H1 (cell line): ENCODE measurements at regions not wholly inside any gene's neighbourhood (a gene's known extent, or its start where the extent isn't known, plus 50 kb on each side); places are given as distances from the start of the nearest gene placed in this dataset.
A peak's percentile ranks its signal among the peaks of the same experiment; 100 is the strongest.

Experiments used
- CTCF ChIA-PET: fragments of 300-600 bp; sonication (Branson Sonifier 250); formaldehyde crosslinking; loops from one replicate; lab custom pipeline; 2021; ENCODE audit not compliant: partially characterized antibody; lab: Charles Lee
- POLR2A ChIA-PET: fragments of 300-600 bp; sonication (Branson Sonifier 250); formaldehyde crosslinking; loops from one replicate; lab custom pipeline; 2021; ENCODE audit warnings: inconsistent platforms; ENCODE audit not compliant: partially characterized antibody; lab: Charles Lee
- DNase-seq, 2 experiments: peaks; one replicate each; pipeline versions ENCODE4 v3.0.0 to v3.0.0-alpha.2; 2010 to 2022; ENCODE audit warnings: low spot score in 2 of 2, low read depth in 1 of 2, mixed read lengths in 1 of 2
- FAIRE-seq: peaks from 2 replicates; lab custom pipeline; 2011; peaks lifted over from hg19 to GRCh38; lab: Jason Lieb, UNC
- H2AFZ ChIP-seq: 2 replicates; pipeline ENCODE4 v1.8.1; 2012; ENCODE audit warnings: low read length, inconsistent platforms
- H2AK5ac ChIP-seq: 2 replicates; pipeline ENCODE4 v1.6.1; 2013; ENCODE audit warnings: low read depth, low read length
- H2BK120ac ChIP-seq: replicated peaks from 2 replicates; pipeline ENCODE3; 2013; ENCODE audit warnings: low read depth, low read length, inconsistent platforms
- H2BK12ac ChIP-seq: 2 replicates; pipeline ENCODE4 v1.6.1; 2013; ENCODE audit warnings: low read depth, low read length
- H2BK15ac ChIP-seq: 2 replicates; pipeline ENCODE4 v1.6.1; 2013; ENCODE audit warnings: low read length
- H2BK20ac ChIP-seq: 2 replicates; pipeline ENCODE4 v1.6.1; 2013; ENCODE audit warnings: low read length
- H2BK5ac ChIP-seq: 2 replicates; pipeline ENCODE4 v1.6.1; 2013; ENCODE audit warnings: low read depth, low read length
- H3K14ac ChIP-seq: 2 replicates; pipeline ENCODE4 v1.6.1; 2013; ENCODE audit warnings: inconsistent platforms; ENCODE audit not compliant: insufficient read length
- H3K18ac ChIP-seq: 2 replicates; pipeline ENCODE4 v1.6.1; 2013; ENCODE audit warnings: low read length; ENCODE audit errors: extremely low read depth
- H3K23ac ChIP-seq: 2 replicates; pipeline ENCODE4 v1.6.1; 2013; ENCODE audit warnings: inconsistent platforms; ENCODE audit not compliant: insufficient read length
- H3K23me2 ChIP-seq: 2 replicates; pipeline ENCODE4 v1.6.1; 2013; ENCODE audit warnings: low read depth, low read length
- H3K27ac ChIP-seq: 2 replicates; pipeline ENCODE4 v1.6.1; 2011; ENCODE audit warnings: low read depth, low read length, inconsistent platforms
- H3K27me3 ChIP-seq, 4 experiments: replicated peaks in 1 of 4; 1 replicate in 1 of 4; 2 replicates in 3 of 4; pipeline versions ENCODE4 v1.6.1 to v1.8.1; 2011 to 2013; ENCODE audit warnings: low read length in 3 of 4, mild to moderate bottlenecking in 3 of 4, inconsistent platforms in 2 of 4, mixed read lengths in 2 of 4, moderate library complexity in 1 of 4; ENCODE audit not compliant: control insufficient read depth in 3 of 4, insufficient read depth in 3 of 4; ENCODE audit errors: extremely low read depth in 1 of 4
- H3K36me3 ChIP-seq, 4 experiments: 2 replicates each; pipeline versions ENCODE4 v1.6.1 to v1.8.1; 2011 to 2013; ENCODE audit warnings: mild to moderate bottlenecking in 4 of 4, low read length in 3 of 4, moderate library complexity in 2 of 4, control low read depth in 1 of 4, inconsistent platforms in 1 of 4; ENCODE audit not compliant: insufficient read depth in 4 of 4, control insufficient read depth in 2 of 4
- H3K4ac ChIP-seq: replicated peaks from 2 replicates; pipeline ENCODE3; 2013; ENCODE audit warnings: low read length, low read depth, mixed read lengths, inconsistent platforms; ENCODE audit not compliant: insufficient read length
- H3K4me1 ChIP-seq, 4 experiments: replicated peaks in 1 of 4; 1 replicate in 1 of 4; 2 replicates in 3 of 4; pipeline versions ENCODE4 v1.6.1 to v1.8.1; 2011 to 2013; ENCODE audit warnings: low read length in 3 of 4, inconsistent platforms in 2 of 4, mixed read lengths in 1 of 4; ENCODE audit not compliant: insufficient read depth in 4 of 4, control insufficient read depth in 3 of 4
- H3K4me2 ChIP-seq, 2 experiments: 2 replicates each; pipeline versions ENCODE4 v1.6.1 to v1.8.1; 2011 to 2013; ENCODE audit warnings: low read depth in 2 of 2, low read length in 2 of 2, control low read depth in 1 of 2, inconsistent platforms in 1 of 2, mild to moderate bottlenecking in 1 of 2; ENCODE audit not compliant: insufficient read depth in 1 of 2
- H3K4me3 ChIP-seq, 4 experiments: fragments of 200-600, 300-600 bp in 1 of 4; sonication (generic), shearing (Covaris generic), sonication (Bioruptor Twin) in 1 of 4; 2 replicates each; pipeline versions ENCODE4 v1.5.1 to v1.8.1; 2011 to 2016; ENCODE audit warnings: low read length in 4 of 4, low read depth in 3 of 4, control low read depth in 2 of 4, inconsistent platforms in 2 of 4, mild to moderate bottlenecking in 2 of 4, mixed read lengths in 1 of 4, moderate library complexity in 1 of 4; ENCODE audit not compliant: insufficient read depth in 2 of 4; ENCODE audit errors: extremely low read depth in 1 of 4
- H3K56ac ChIP-seq: replicated peaks from 2 replicates; pipeline ENCODE3; 2013; ENCODE audit warnings: low read depth, mild to moderate bottlenecking, mixed read lengths, low read length, inconsistent platforms; ENCODE audit not compliant: insufficient read length
- H3K79me1 ChIP-seq: 2 replicates; pipeline ENCODE4 v1.6.1; 2013; ENCODE audit warnings: low read depth, low read length, control low read depth
- H3K79me2 ChIP-seq, 2 experiments: 2 replicates each; pipeline versions ENCODE4 v1.6.1 to v1.8.1; 2012 to 2013; ENCODE audit warnings: low read length in 2 of 2, mild to moderate bottlenecking in 2 of 2, inconsistent platforms in 1 of 2; ENCODE audit not compliant: insufficient read depth in 2 of 2, control insufficient read depth in 1 of 2
- H3K9ac ChIP-seq, 4 experiments: replicated peaks in 1 of 4; 1 replicate in 1 of 4; 2 replicates in 3 of 4; pipeline versions ENCODE4 v1.6.1 to v1.8.1; 2011 to 2013; ENCODE audit warnings: low read depth in 3 of 4, low read length in 3 of 4, control low read depth in 2 of 4, mild to moderate bottlenecking in 2 of 4, moderate library complexity in 2 of 4, inconsistent platforms in 1 of 4; ENCODE audit errors: extremely low read depth in 1 of 4
- H3K9me3 ChIP-seq, 2 experiments: 2 replicates each; pipeline versions ENCODE4 v1.6.1 to v1.8.1; 2012 to 2013; ENCODE audit warnings: mild to moderate bottlenecking in 2 of 2, moderate library complexity in 2 of 2, control low read depth in 1 of 2, inconsistent platforms in 1 of 2, low read depth in 1 of 2, low read length in 1 of 2, mixed read lengths in 1 of 2; ENCODE audit not compliant: insufficient read depth in 2 of 2
- H4K20me1 ChIP-seq, 2 experiments: replicated peaks in 1 of 2; 2 replicates each; pipeline versions ENCODE3 to v1.8.1; 2011 to 2013; ENCODE audit warnings: inconsistent platforms in 2 of 2, low read length in 2 of 2, mild to moderate bottlenecking in 1 of 2; ENCODE audit not compliant: insufficient read depth in 2 of 2, control insufficient read depth in 1 of 2
- H4K5ac ChIP-seq: 2 replicates; pipeline ENCODE4 v1.6.1; 2013; ENCODE audit warnings: low read length, low read depth, mixed read lengths, inconsistent platforms; ENCODE audit not compliant: insufficient read length
- H4K8ac ChIP-seq: 2 replicates; pipeline ENCODE4 v1.8.0; 2013; ENCODE audit warnings: mild to moderate bottlenecking, moderate library complexity, low read length, inconsistent platforms; ENCODE audit not compliant: insufficient read depth; ENCODE audit errors: extremely low read depth
- H4K91ac ChIP-seq: replicated peaks from 2 replicates; pipeline ENCODE3; 2013; ENCODE audit warnings: low read length, mixed read lengths, inconsistent platforms; ENCODE audit not compliant: insufficient read length
- ASH2L ChIP-seq: fragments of 200-600, 300-600 bp; sonication (generic); IDR thresholded peaks from one replicate; pipeline ENCODE4 v1.7.1; 2017; ENCODE audit warnings: low read length
- BCL11A ChIP-seq, 2 experiments: IDR thresholded peaks; one replicate each; pipeline ENCODE4 v1.6.1; 2011; ENCODE audit warnings: low read depth in 2 of 2, low read length in 2 of 2, mild to moderate bottlenecking in 2 of 2
- BRCA1 ChIP-seq: IDR thresholded peaks from 2 replicates; pipeline ENCODE4 v1.6.1; 2012; ENCODE audit warnings: low read depth, low read length, improper control_type of control experiment
- CREB1 ChIP-seq: IDR thresholded peaks from 2 replicates; pipeline ENCODE4 v1.6.1; 2012; ENCODE audit warnings: inconsistent platforms
- CTBP2 ChIP-seq: IDR thresholded peaks from 2 replicates; pipeline ENCODE4 v1.7.0; 2011; ENCODE audit warnings: borderline replicate concordance, mild to moderate bottlenecking, moderate library complexity, mixed read lengths, low read length; ENCODE audit not compliant: insufficient read depth, insufficient read length
- KDM1A ChIP-seq: fragments of 200-600, 300-600 bp; sonication (generic); IDR thresholded peaks from 2 replicates; pipeline ENCODE4 v1.7.1; 2016; ENCODE audit warnings: mild to moderate bottlenecking, low read length, borderline replicate concordance
- KDM4A ChIP-seq: IDR thresholded peaks from one replicate; pipeline ENCODE4 v1.7.1; 2012; ENCODE audit warnings: low read depth, mild to moderate bottlenecking, moderate library complexity, low read length, inconsistent platforms; ENCODE audit not compliant: severe bottlenecking
- POLR2AphosphoS5 ChIP-seq: IDR thresholded peaks from 2 replicates; pipeline ENCODE4 v1.6.1; 2011; ENCODE audit warnings: low read depth, low read length
- SIRT6 ChIP-seq: IDR thresholded peaks from one replicate; pipeline ENCODE4 v1.7.1; 2012; ENCODE audit warnings: low read length, inconsistent platforms
- SRF ChIP-seq: IDR thresholded peaks from 2 replicates; pipeline ENCODE4 v1.6.1; 2011; ENCODE audit warnings: mild to moderate bottlenecking, low read depth, low read length, moderate library complexity
- SUZ12 ChIP-seq: fragments of 200-600 bp; sonication (generic); IDR thresholded peaks from 2 replicates; pipeline ENCODE4 v1.6.1; 2012; ENCODE audit warnings: mild to moderate bottlenecking, inconsistent platforms, low read length, moderate library complexity, mixed read lengths
- TEAD4 ChIP-seq: IDR thresholded peaks from 2 replicates; pipeline ENCODE4 v1.6.1; 2012; ENCODE audit warnings: low read depth, low read length, inconsistent platforms, mixed read lengths
- USF2 ChIP-seq: IDR thresholded peaks from 2 replicates; pipeline ENCODE4 v1.6.1; 2011; ENCODE audit warnings: low read length, improper control_type of control experiment
- YY1 ChIP-seq: IDR thresholded peaks from 2 replicates; pipeline ENCODE4 v1.6.1; 2011; ENCODE audit warnings: low read depth, mild to moderate bottlenecking, low read length
- WGBS, 2 experiments: shearing (Covaris generic) in 1 of 2; methylation state at CpG; one replicate each; pipeline versions ENCODE4 v1.1.6 to v1.1.7; 2013 to 2015; ENCODE audit warnings: low lambda C conversion rate in 2 of 2, mixed read lengths in 2 of 2, inconsistent platforms in 1 of 2, low coverage in 1 of 2, missing lambda C conversion rate in 1 of 2; ENCODE audit not compliant: insufficient replicate concordance in 2 of 2, insufficient coverage in 1 of 2, insufficient read length in 1 of 2; ENCODE audit errors: extremely low coverage in 1 of 2, missing lambda C conversion rate in 1 of 2; 5-methylcytosine and 5-hydroxymethylcytosine counted together

- WGBS, 2 experiments, result 69% methylated on average over 1 of the region's 1 CpG; no CpG with 5 or more reads in 1 of the 2 experiments
- H3K9ac ChIP-seq, result no peak overlapping the region
- TF ChIP-seq USF2, result no peak
- no peak for TF ChIP-seq ASH2L
- no peak for TF ChIP-seq BRCA1
- no peak for TF ChIP-seq SUZ12
- no peak for TF ChIP-seq CREB1
- no peak for TF ChIP-seq TEAD4
- TF ChIP-seq CTBP2, result no peak
- no peak for TF ChIP-seq POLR2AphosphoS5
- TF ChIP-seq YY1, result no peak
- no peak for TF ChIP-seq KDM4A
- TF ChIP-seq SRF, result no peak
- no peak for TF ChIP-seq BCL11A (IDR thresholded peaks at IDR 0.05; ENCODE audit: low read depth in 2 of 2, low read length in 2 of 2)
- no peak for TF ChIP-seq KDM1A
- TF ChIP-seq SIRT6, result no peak
Observed at GRCh38 chr3:107284612-107285011, 92.6 kb upstream of the CCDC54 start.

More at GRCh38 chr3:107284612-107285011, 92.6 kb upstream of the CCDC54 start:
- no peaks in the 10 kb centered on the region for H3K36me3 ChIP-seq
- peak overlapping the region in 1 of 2 experiments; percentile 5; a peak in 1 of 4 replicates for H3K4me2 ChIP-seq
- no peak overlapping the region for H3K27ac ChIP-seq
- H3K4ac ChIP-seq, result no peak overlapping the region
- H4K5ac ChIP-seq, result no peak overlapping the region
- DNase-seq (no peak), FAIRE-seq (no peak)
- no peak overlapping the region for H2BK5ac ChIP-seq
- no peaks in the 10 kb centered on the region for H3K23me2 ChIP-seq
- no peaks in the 10 kb centered on the region for H3K27me3 ChIP-seq
- no peak overlapping the region for H2BK12ac ChIP-seq
- no peak overlapping the region for H2AFZ ChIP-seq
- no peak overlapping the region for H2BK20ac ChIP-seq
- no peaks in the 10 kb centered on the region for H4K20me1 ChIP-seq
- no peaks in the 10 kb centered on the region for H3K79me2 ChIP-seq
- no peak overlapping the region for H3K4me3 ChIP-seq
- no peak overlapping the region for H2BK15ac ChIP-seq
- H3K18ac ChIP-seq, result no peak overlapping the region
- H3K14ac ChIP-seq, result no peak overlapping the region
- no peaks in the 10 kb centered on the region for H3K9me3 ChIP-seq
- ChIA-PET POLR2A (interaction anchor here (0.6 to 1.2 kb wide), 2 partner anchors 103 to 109 kb away, joined by 3 read pairs; no protein-coding TSS in a partner anchor), CTCF (interaction anchor here (0.7 to 3.7 kb wide), 12 partner anchors 11 to 186 kb away, joined by 3 to 51 read pairs (median 5); no protein-coding TSS in a partner anchor)
- H3K23ac ChIP-seq, result no peak overlapping the region
- H3K4me1 ChIP-seq, result peaks cover 0 to 17% (median 8%) of the 10 kb centered on the region in 4 experiments; a peak in 6 of 7 replicates
- no peak overlapping the region for H4K8ac ChIP-seq
- no peak overlapping the region for H3K56ac ChIP-seq
- H2AK5ac ChIP-seq, result no peak overlapping the region
- no peak overlapping the region for H2BK120ac ChIP-seq
- H3K79me1 ChIP-seq, result no peaks in the 10 kb centered on the region
- no peak overlapping the region for H4K91ac ChIP-seq
